ENCODE measurements at regions not wholly inside any gene's neighbourhood (a gene's known extent, or its start where the extent isn't known, plus 50 kb on each side); places are given as distances from the start of the nearest gene placed in this dataset.

- no peak for TF ChIP-seq GLMP (CRISPR knock-in tag; IDR thresholded peaks at IDR 0.05; ENCODE audit: borderline replicate concordance)
- TF ChIP-seq ZFP36 (IDR thresholded peaks at IDR 0.05; ENCODE audit: borderline replicate concordance, low read depth, low read length, partially characterized antibody) = no peak
- TF ChIP-seq ARNTL (CRISPR knock-in tag; IDR thresholded peaks at IDR 0.05) = no peak
- no peak for TF ChIP-seq ZNF431 (CRISPR knock-in tag; IDR thresholded peaks at IDR 0.05; ENCODE audit: borderline replicate concordance, low read depth)
- TF ChIP-seq, protein P1, sequence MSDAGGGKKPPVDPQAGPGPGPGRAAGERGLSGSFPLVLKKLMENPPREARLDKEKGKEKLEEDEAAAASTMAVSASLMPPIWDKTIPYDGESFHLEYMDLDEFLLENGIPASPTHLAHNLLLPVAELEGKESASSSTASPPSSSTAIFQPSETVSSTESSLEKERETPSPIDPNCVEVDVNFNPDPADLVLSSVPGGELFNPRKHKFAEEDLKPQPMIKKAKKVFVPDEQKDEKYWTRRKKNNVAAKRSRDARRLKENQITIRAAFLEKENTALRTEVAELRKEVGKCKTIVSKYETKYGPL (CRISPR knock-in tag; IDR thresholded peaks at IDR 0.05) = no peak
- TF ChIP-seq POLR2A (IDR thresholded peaks at IDR 0.05; ENCODE audit: insufficient read depth in 1 of 2, low read depth in 2 of 2, low read length in 2 of 2) = no peak
Measured at GRCh38 chr18:6607343-6607742, 122.2 kb upstream of the ARHGAP28 start (continued).

DNA sequence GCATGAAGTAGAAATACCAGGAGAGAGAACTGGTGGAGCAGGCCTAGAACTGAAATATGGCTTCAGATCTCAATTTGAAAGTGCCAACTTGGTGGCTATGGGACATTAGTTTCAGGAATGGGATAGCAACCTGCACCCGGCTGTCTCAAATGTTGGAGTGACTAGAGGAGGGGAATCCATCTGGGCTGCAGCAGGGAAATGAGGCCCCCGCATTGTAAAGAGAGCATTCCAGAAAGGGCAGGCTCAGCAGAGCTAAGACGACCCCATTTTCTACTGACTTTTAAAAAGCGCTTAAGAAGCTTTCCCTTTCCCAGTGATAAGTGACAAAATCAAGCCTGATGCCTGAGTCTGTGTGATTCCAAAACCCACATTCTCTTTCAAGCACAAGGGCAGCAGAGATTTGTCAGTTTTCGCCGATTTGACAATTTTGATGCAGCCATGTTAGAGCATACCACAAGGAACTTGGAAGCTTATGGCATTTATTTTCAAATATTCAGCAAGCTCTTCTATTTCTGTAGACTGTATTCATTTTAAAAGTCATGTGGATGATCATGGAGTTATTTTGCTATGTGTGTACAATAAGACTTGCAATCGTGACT, 119.8 kb upstream of the ARHGAP28 start:
- TF ChIP-seq MAFF (IDR thresholded peaks at IDR 0.05; ENCODE audit: low read depth, low read length) (peak; percentile 41; the same call in 1 of the 2 replicates), MAFK (conservative IDR thresholded peaks at IDR 0.05 in 1 of 2, IDR thresholded peaks at IDR 0.05 in 1 of 2; ENCODE audit: low read length in 2 of 2) (peak; percentile 51 to 60), KDM5A (IDR thresholded peaks at IDR 0.05; ENCODE audit: borderline replicate concordance, low read length) (no peak)
- H3K27ac ChIP-seq (ENCODE audit: extremely low read length, insufficient read depth, low read length) = no peak overlapping the region
- H3K36me3 ChIP-seq (replicated peaks in 1 of 2; ENCODE audit: control insufficient read depth in 1 of 2, insufficient read depth in 2 of 2, low read length in 2 of 2) = no peaks in the 10 kb centered on the region
- FAIRE-seq = no peak
- H3K27me3 ChIP-seq (ENCODE audit: control insufficient read depth in 1 of 2, insufficient read depth in 2 of 2, low read length in 2 of 2) = no peaks in the 10 kb centered on the region; a peak in 1 of 5 replicates
- 16% methylated on average over 7 of the region's 7 CpGs for WGBS (ENCODE audit: low lambda C conversion rate)
- in situ Hi-C loops (cut with HindIII; ENCODE audit: extremely low pct_ligation_motif_present, low pct_unique_long_range_greater_than_20kb) = no loop called here
- H3K4me2 ChIP-seq (ENCODE audit: low read depth, low read length) = no peak overlapping the region
- H4K20me1 ChIP-seq (ENCODE audit: insufficient read depth, low read length) = no peaks in the 10 kb centered on the region
- no peak overlapping the region for H2AFZ ChIP-seq (ENCODE audit: low read length)
- POLR2A ChIA-PET = no interaction called here
- intact Hi-C loops (cut with micrococcal nuclease; ENCODE audit: unreplicated experiment) = no loop called here
- CTCF ChIA-PET (ENCODE audit: low intra/inter-chr PET ratio, low total read pairs) = no interaction called here
- H3K79me2 ChIP-seq (ENCODE audit: insufficient read depth, low read length) = no peaks in the 10 kb centered on the region
- no peak for DNase-seq (ENCODE audit: low spot score)
- ATAC-seq = no peak
- no peaks in the 10 kb centered on the region for H3K9me3 ChIP-seq (ENCODE audit: low read length)
- H3K9ac ChIP-seq (ENCODE audit: insufficient read depth, low read depth, low read length) = no peak overlapping the region
- H3K4me3 ChIP-seq (replicated peaks in 1 of 3; ENCODE audit: insufficient read depth in 1 of 3, low read depth in 2 of 3, low read length in 3 of 3) = no peak overlapping the region
- BruUV-seq (replicated peaks) = no TSS peak
- H3K4me1 ChIP-seq (ENCODE audit: insufficient read depth, low read length) = no peaks in the 10 kb centered on the region
